Transverse colon (tissue), 4 donors: ENCODE measurements at regions not wholly inside any gene's neighbourhood (a gene's known extent, or its start where the extent isn't known, plus 50 kb on each side); places are given as distances from the start of the nearest gene placed in this dataset.

ENCODE experiments used
- DNase-seq: peaks from one replicate; pipeline ENCODE4 v3.0.0-alpha.2; 2019
- H3K27ac ChIP-seq, 4 donors: fragments of 200-600 bp; sonication (generic); 2 replicates each; pipeline ENCODE4 v1.5.1; 2016 to 2018; ENCODE audit warnings: inconsistent platforms in 4 of 4
- H3K27me3 ChIP-seq: fragments of 200-600 bp; sonication (generic); 2 replicates; pipeline ENCODE4 v1.5.1; 2017; ENCODE audit warnings: inconsistent platforms
- H3K36me3 ChIP-seq, 4 donors: fragments of 200-600 bp; sonication (generic); 2 replicates each; pipeline ENCODE4 v1.5.1; 2017 to 2019; ENCODE audit warnings: inconsistent platforms in 4 of 4
- H3K4me1 ChIP-seq, 4 donors: fragments of 200-600 bp; sonication (generic); 2 replicates each; pipeline ENCODE4 v1.5.1; 2017 to 2020; ENCODE audit warnings: inconsistent platforms in 4 of 4
- H3K4me3 ChIP-seq, 4 donors: fragments of 200-600 bp; sonication (generic); 1 replicate in 1 of 4; 2 replicates in 3 of 4; pipeline versions ENCODE4 v1.5.1 to v1.6.1; 2017 to 2019; ENCODE audit warnings: inconsistent platforms in 4 of 4
- H3K9me3 ChIP-seq, 2 donors: fragments of 200-600 bp; sonication (generic); 2 replicates each; pipeline ENCODE4 v1.5.1; 2017 to 2019; ENCODE audit warnings: inconsistent platforms in 2 of 2
- EP300 ChIP-seq: sonication (generic); formaldehyde crosslinking; IDR thresholded peaks from one replicate; pipeline ENCODE4 v1.6.1; 2017; ENCODE audit warnings: antibody characterized with exemption, low read depth
- POLR2A ChIP-seq: fragments of 450-650 bp; IDR thresholded peaks from one replicate; pipeline ENCODE4 v1.6.1; 2016; ENCODE audit warnings: antibody characterized with exemption, mild to moderate bottlenecking, moderate library complexity
- POLR2AphosphoS5 ChIP-seq, 3 donors: sonication (generic); formaldehyde crosslinking; IDR thresholded peaks; one replicate each; pipeline ENCODE4 v1.6.1; 2016; ENCODE audit warnings: antibody characterized with exemption in 3 of 3
- WGBS, 2 donors: methylation state at CpG; one replicate each; pipeline ENCODE4 v1.1.5; 2018; ENCODE audit warnings: low coverage in 1 of 2; 5-methylcytosine and 5-hydroxymethylcytosine counted together
- in situ Hi-C, 4 donors: fragments of 200-750 bp; cut with MboI; loops; one replicate each; pipeline versions ENCODE4 v1.15.0 to v1.15.1; 2017; ENCODE audit warnings: low sequenced_read_pairs in 3 of 4, low pct_ligation_motif_present in 1 of 4, low pct_unique_long_range_greater_than_20kb in 1 of 4
- intact Hi-C: fragments of 100-400 bp; cut with DNase I; formaldehyde crosslinking; loops from one replicate; pipeline ENCODE4 v1.15.1; 2023; ENCODE audit warnings: low total_unique reads
- TF ChIP-seq, protein P1 (sequence below), 5 experiments: fragments of 200-600 bp in 3 of 5; fragments of 450-650 bp in 2 of 5; sonication (generic) in 3 of 5; IDR thresholded peaks; 1 replicate in 2 of 5; 2 replicates in 3 of 5; pipeline ENCODE4 v1.5.1; 2016 to 2017; ENCODE audit warnings: antibody characterized with exemption in 5 of 5, inconsistent platforms in 3 of 5, mild to moderate bottlenecking in 2 of 5, moderate library complexity in 1 of 5

DNA sequence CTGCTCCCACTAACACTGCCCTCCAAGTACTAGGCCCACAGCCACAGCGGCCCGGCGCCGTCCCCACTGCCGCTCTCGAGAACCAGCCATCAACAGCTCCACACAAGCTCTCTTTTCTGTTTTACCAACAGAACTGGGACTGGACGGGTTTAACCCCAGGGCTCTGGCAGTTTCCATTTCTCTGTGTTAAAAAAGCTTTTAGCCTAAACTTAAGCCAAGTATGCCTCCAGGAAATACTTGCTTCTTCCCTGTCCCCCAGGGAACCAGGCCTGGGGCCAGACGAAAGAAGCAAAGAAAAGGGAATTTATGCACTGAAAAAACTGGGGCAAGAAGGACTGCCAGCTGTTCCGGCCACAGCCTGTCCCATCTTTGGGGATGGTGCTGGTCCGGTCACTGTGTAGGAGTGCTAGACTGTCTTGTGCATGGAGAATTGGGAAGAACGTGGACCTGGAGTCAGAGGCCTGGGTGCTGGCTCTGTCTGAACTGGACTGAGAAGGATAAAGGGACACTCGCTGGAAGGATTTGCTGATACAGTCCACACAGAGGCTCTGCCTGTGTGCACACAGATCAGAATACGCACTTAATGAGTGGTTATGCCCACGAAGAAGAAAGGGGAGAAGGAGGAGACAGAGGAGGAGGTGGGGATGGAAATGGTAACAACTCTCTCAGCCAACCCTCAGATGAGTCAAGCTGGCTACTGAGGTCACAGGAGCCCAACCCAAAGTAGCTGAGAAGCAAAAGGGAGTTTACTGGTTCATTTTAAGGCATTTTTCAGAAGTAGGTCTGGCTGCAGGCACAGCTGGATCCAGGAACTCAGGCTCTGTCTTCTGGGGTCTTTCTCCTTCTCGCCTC is 254.4 kb upstream of the PMEPA1 start:
- Histone ChIP-seq H3K4me3 (no peak overlapping the region), H3K36me3 (no peaks in the 10 kb centered on the region), H3K27ac (peak overlapping the region in 2 of 4 donors; percentile 25 to 49), H3K4me1 (no peaks in the 10 kb centered on the region), H3K27me3 (no peaks in the 10 kb centered on the region), H3K9me3 (no peaks in the 10 kb centered on the region)
- in situ Hi-C loops: no loop called here
- DNase-seq: no peak
- 78 to 90% methylated on average over 4 to 15 of the region's 15 CpGs for WGBS, 2 donors
- intact Hi-C loops: no loop called here
- no peak for TF ChIP-seq POLR2AphosphoS5 (IDR thresholded peaks at IDR 0.05)
- TF ChIP-seq EP300: no peak
- TF ChIP-seq POLR2A: no peak

DNA sequence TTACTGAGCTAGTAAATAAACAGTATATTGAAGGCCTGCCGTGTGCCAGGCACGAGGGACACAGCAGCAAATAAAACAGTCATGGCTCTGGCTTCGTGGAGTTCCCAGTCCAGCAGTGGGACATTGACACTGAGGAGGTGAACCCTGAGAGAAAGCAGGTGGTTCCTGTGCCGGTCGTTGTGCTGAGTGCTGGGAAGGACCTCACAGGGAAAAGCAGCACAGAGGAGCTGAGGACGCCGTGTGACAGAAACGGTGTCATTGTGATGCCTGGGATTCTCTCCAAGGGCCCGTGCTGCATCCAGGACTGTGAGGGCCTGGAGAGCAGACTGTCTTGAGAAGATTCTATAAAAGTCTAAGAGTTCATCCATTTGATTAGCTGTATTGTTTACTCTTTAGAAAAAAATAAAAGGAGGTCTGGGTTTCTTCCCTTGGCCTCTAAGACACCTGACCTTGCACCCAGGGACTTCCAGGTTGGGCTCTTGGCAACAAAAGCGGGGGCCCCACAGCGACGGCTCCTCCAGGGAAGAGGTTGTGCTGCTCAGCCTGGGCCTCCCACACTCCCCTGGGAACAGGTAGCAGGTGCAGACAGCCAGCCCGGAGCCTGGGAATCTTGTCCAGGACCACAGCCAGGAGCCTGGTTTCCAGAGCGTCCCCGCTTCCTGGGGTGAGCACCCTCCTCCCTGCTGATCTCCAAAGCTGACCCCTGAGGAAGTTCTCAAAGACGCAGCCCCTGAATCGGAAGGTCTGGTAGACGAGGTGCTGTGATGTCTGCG is 251.2 kb upstream of the PMEPA1 start:
- intact Hi-C loops (no loop called here), in situ Hi-C loops (no loop called here)
- H3K27ac ChIP-seq: no peak overlapping the region
- TF ChIP-seq POLR2AphosphoS5 (IDR thresholded peaks at IDR 0.05): no peak
- no peak for TF ChIP-seq EP300
- TF ChIP-seq, protein P1, sequence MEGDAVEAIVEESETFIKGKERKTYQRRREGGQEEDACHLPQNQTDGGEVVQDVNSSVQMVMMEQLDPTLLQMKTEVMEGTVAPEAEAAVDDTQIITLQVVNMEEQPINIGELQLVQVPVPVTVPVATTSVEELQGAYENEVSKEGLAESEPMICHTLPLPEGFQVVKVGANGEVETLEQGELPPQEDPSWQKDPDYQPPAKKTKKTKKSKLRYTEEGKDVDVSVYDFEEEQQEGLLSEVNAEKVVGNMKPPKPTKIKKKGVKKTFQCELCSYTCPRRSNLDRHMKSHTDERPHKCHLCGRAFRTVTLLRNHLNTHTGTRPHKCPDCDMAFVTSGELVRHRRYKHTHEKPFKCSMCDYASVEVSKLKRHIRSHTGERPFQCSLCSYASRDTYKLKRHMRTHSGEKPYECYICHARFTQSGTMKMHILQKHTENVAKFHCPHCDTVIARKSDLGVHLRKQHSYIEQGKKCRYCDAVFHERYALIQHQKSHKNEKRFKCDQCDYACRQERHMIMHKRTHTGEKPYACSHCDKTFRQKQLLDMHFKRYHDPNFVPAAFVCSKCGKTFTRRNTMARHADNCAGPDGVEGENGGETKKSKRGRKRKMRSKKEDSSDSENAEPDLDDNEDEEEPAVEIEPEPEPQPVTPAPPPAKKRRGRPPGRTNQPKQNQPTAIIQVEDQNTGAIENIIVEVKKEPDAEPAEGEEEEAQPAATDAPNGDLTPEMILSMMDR (IDR thresholded peaks at IDR 0.05): no peak
- TF ChIP-seq POLR2A: no peak
- 67 to 92% methylated on average over 4 to 19 of the region's 19 CpGs for whole genome bisulfite sequencing, 2 donors
- no peaks in the 10 kb centered on the region for H3K4me1 ChIP-seq
- no peak for DNase-seq
- no peaks in the 10 kb centered on the region for H3K36me3 ChIP-seq
- H3K27me3 ChIP-seq: no peaks in the 10 kb centered on the region
- H3K9me3 ChIP-seq: no peaks in the 10 kb centered on the region
- H3K4me3 ChIP-seq: no peak overlapping the region

DNA sequence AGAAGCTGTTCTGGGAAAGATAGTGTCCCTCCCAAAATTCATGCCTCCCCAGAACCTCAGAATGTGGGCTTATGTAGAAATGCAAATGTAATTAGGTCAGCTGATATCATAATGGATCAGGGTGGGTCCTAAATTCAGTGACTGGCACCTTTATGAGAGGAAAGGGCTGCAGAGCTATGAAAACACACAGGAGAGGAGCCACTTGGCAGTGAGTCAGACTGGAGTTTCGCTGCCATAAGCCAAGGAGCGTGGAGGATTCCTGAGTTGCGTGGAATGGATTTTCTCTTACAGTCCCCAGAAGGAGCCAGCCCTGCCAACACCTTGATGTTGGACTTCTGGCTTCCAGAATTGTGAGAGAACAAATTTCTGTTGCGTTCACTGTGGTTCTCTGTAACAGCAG is 249.8 kb upstream of the PMEPA1 start:
- no peak for TF ChIP-seq POLR2A
- no peak for TF ChIP-seq EP300
- TF ChIP-seq POLR2AphosphoS5 (IDR thresholded peaks at IDR 0.05): no peak
- TF ChIP-seq, protein P1 (IDR thresholded peaks at IDR 0.05): no peak
- Histone ChIP-seq H3K9me3 (no peaks in the 10 kb centered on the region), H3K4me3 (no peak overlapping the region), H3K27me3 (no peaks in the 10 kb centered on the region), H3K27ac (peak overlapping the region in 2 of 4 donors; percentile 25 to 46), H3K36me3 (no peaks in the 10 kb centered on the region), H3K4me1 (no peaks in the 10 kb centered on the region)
- in situ Hi-C loops: no loop called here
- 78 to 100% methylated on average over 1 to 4 of the region's 4 CpGs for WGBS, 2 donors
- intact Hi-C loops: no loop called here
- DNase-seq: no peak

DNA sequence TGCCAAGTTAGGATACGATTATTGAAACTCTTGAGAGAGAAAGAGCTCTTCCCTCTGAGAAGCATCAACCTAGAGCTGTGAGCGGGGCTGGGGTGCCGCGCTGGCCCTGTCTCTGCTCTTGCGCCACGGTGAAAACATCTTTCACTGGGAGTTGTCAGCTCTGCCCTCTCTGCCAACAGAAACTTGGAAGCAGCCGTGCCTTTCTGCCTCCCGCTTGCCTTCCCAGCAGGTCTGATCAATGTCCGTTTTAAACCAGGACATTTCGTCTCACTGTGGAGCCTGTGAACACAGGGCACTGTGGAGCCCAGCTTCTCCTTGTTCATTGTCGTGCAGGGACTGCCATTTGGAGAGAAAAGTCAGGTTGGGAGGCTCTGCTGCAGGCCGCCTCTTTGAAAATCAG is 249.2 kb upstream of the PMEPA1 start:
- H3K36me3 ChIP-seq: no peaks in the 10 kb centered on the region
- in situ Hi-C loops: no loop called here
- intact Hi-C loops: no loop called here
- no peak overlapping the region for H3K4me3 ChIP-seq
- no peak for DNase-seq
- TF ChIP-seq, protein P1 (IDR thresholded peaks at IDR 0.05): no peak
- TF ChIP-seq EP300: no peak
- TF ChIP-seq POLR2AphosphoS5 (IDR thresholded peaks at IDR 0.05): peak in 2 of 3 donors; percentile 33 to 56
- TF ChIP-seq POLR2A: no peak
- peak overlapping the region in 2 of 4 donors; percentile 25 to 46 for H3K27ac ChIP-seq
- no peaks in the 10 kb centered on the region for H3K9me3 ChIP-seq
- no peaks in the 10 kb centered on the region for H3K4me1 ChIP-seq
- no peaks in the 10 kb centered on the region for H3K27me3 ChIP-seq
- 72% methylated on average over 12 of the region's 12 CpGs; no CpG with 5 or more reads in 1 of the 2 donors for WGBS, 2 donors
